GM21528 (cell line): ENCODE measurements at regions not wholly inside any gene's neighbourhood (a gene's known extent, or its start where the extent isn't known, plus 50 kb on each side); places are given as distances from the start of the nearest gene placed in this dataset.
"Not testable (repeated sequence)": the region's sequence is repeated elsewhere in the genome, so short reads cannot be mapped to it uniquely, and the experiment has no call there.

Experiments
- ATAC-seq: cut with Tn5 transposase; IDR thresholded peaks from one replicate; pipeline ENCODE4 v1.9.1; 2021; ENCODE audit warnings: mild to moderate bottlenecking, moderate library complexity; ENCODE audit not compliant: unreplicated experiment, low FRiP score

GRCh38 chr7:123264820-123265219 lies 65.1 kb upstream of the SLC13A1 start:
- ATAC-seq = not testable (repeated sequence)

GRCh38 chr7:123260428-123260960 lies 60.7 kb upstream of the SLC13A1 start:
- ATAC-seq = no peak

GRCh38 chr7:123259759-123260158 lies 60.0 kb upstream of the SLC13A1 start:
- no peak for ATAC-seq
